CD4-positive, alpha-beta memory T cell (primary cell): ENCODE measurements at regions not wholly inside any gene's neighbourhood (a gene's known extent, or its start where the extent isn't known, plus 50 kb on each side); places are given as distances from the start of the nearest gene placed in this dataset.

Experiments
- CTCF ChIA-PET: fragments of 350-600 bp; sonication (Branson Sonifier 250); formaldehyde crosslinking; loops from one replicate; lab custom pipeline; 2021; ENCODE audit warnings: inconsistent platforms; ENCODE audit not compliant: partially characterized antibody; lab: Charles Lee
- POLR2A ChIA-PET: fragments of 350-600 bp; sonication (Branson Sonifier 250); formaldehyde crosslinking; loops from one replicate; lab custom pipeline; 2021; ENCODE audit not compliant: partially characterized antibody; lab: Charles Lee
- DNase-seq, 5 donors: peaks; one replicate each; pipeline versions ENCODE4 v3.0.0 to v3.0.0-alpha.2; 2020 to 2022; ENCODE audit warnings: mixed read lengths in 1 of 5
- H3K27ac ChIP-seq: one replicate; pipeline ENCODE4 v1.7.0; 2013; ENCODE audit warnings: low read depth, low read length
- H3K27me3 ChIP-seq: 2 replicates; pipeline ENCODE4 v1.7.0; 2013; ENCODE audit warnings: mild to moderate bottlenecking, low read length, moderate library complexity; ENCODE audit not compliant: insufficient read depth
- H3K36me3 ChIP-seq: 2 replicates; pipeline ENCODE4 v1.7.0; 2013; ENCODE audit warnings: mild to moderate bottlenecking, low read length, moderate library complexity; ENCODE audit not compliant: insufficient read depth
- H3K4me1 ChIP-seq: 2 replicates; pipeline ENCODE4 v1.7.0; 2013; ENCODE audit warnings: mild to moderate bottlenecking, low read length, moderate library complexity; ENCODE audit not compliant: insufficient read depth
- H3K4me3 ChIP-seq, 2 donors: one replicate each; pipeline ENCODE4 v1.7.0; 2013; ENCODE audit warnings: low read length in 2 of 2, mild to moderate bottlenecking in 1 of 2
- H3K9me3 ChIP-seq, 2 donors: one replicate each; pipeline ENCODE4 v1.7.0; 2013; ENCODE audit warnings: low read length in 2 of 2, control low read depth in 1 of 2; ENCODE audit not compliant: control insufficient read depth in 1 of 2
- H3K27ac Mint-ChIP-seq, 7 donors: one replicate each; pipeline ENCODE4 v1.8.0; 2020 to 2021; ENCODE audit warnings: mixed read lengths in 7 of 7, mild to moderate bottlenecking in 6 of 7, inconsistent platforms in 3 of 7, moderate library complexity in 3 of 7
- H3K27me3 Mint-ChIP-seq, 2 donors: one replicate each; pipeline ENCODE4 v1.8.0; 2020 to 2021; ENCODE audit warnings: mixed read lengths in 2 of 2
- H3K36me3 Mint-ChIP-seq, 2 donors: one replicate each; pipeline ENCODE4 v1.8.0; 2020 to 2021; ENCODE audit warnings: mixed read lengths in 2 of 2, inconsistent platforms in 1 of 2, mild to moderate bottlenecking in 1 of 2
- H3K4me1 Mint-ChIP-seq, 4 donors: one replicate each; pipeline ENCODE4 v1.8.0; 2020 to 2021; ENCODE audit warnings: mixed read lengths in 4 of 4, mild to moderate bottlenecking in 1 of 4
- H3K4me3 Mint-ChIP-seq, 8 donors: one replicate each; pipeline ENCODE4 v1.8.0; 2020 to 2021; ENCODE audit warnings: mixed read lengths in 8 of 8, mild to moderate bottlenecking in 7 of 8, moderate library complexity in 6 of 8, inconsistent platforms in 3 of 8
- H3K9me3 Mint-ChIP-seq, 8 donors: one replicate each; pipeline ENCODE4 v1.8.0; 2020 to 2021; ENCODE audit warnings: mixed read lengths in 8 of 8, mild to moderate bottlenecking in 5 of 8, inconsistent platforms in 3 of 8, moderate library complexity in 1 of 8
- intact Hi-C: fragments of 100-400 bp; cut with micrococcal nuclease; formaldehyde crosslinking; loops from one replicate; pipeline ENCODE4 v1.15.1; 2023

DNA sequence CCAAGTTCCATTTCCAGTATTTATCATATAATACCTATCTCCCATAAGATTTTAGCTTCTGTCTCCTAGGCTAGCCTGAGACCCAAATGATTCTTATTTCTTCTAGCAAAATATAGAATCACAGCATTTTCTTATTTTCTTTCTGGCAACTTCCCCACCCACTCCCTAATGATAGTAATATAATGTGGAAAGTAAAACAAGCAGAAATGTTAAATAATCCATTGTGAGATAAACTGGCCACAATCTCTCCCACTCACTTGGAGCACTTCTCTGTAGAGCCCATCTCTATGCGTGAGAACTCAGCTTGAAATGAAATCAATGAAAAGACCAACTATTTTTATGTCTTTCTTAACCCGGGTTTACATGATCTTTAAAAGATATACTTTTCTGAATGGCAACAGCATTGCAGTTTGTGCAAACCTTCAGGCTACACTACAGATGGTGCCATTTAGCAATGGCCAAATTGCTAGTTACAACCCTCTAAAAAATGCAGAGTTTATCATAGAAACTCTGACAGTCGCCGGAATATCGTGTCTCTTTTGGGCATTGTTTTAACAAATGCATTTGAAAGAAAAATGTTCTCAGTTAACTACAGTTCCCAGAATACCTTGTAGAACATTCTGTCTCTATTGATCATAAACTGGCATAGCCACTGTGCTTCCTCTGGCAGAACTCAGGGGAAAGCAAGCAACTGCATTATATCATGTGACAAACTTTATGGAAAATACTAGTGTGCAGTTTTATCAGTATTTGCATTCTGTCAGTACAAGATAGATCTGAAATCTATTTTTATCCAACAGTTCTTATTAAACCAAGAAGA is 1407.4 kb upstream of the ZEB2 start:
- H3K9me3 ChIP-seq: no peaks in the 10 kb centered on the region
- Mint-ChIP-seq H3K36me3 (no peaks in the 10 kb centered on the region), H3K27me3 (no peaks in the 10 kb centered on the region), H3K27ac (no peak overlapping the region), H3K4me1 (no peaks in the 10 kb centered on the region), H3K4me3 (no peak overlapping the region), H3K9me3 (peaks cover 0 to 3% (median 0%) of the 10 kb centered on the region in 8 donors)
- intact Hi-C loops: no loop called here
- H3K4me1 ChIP-seq: no peaks in the 10 kb centered on the region
- H3K36me3 ChIP-seq: no peaks in the 10 kb centered on the region
- POLR2A ChIA-PET: no interaction called here
- no peak overlapping the region for H3K27ac ChIP-seq
- H3K27me3 ChIP-seq: no peaks in the 10 kb centered on the region
- H3K4me3 ChIP-seq: no peak overlapping the region
- DNase-seq: no peak
- CTCF ChIA-PET: no interaction called here

DNA sequence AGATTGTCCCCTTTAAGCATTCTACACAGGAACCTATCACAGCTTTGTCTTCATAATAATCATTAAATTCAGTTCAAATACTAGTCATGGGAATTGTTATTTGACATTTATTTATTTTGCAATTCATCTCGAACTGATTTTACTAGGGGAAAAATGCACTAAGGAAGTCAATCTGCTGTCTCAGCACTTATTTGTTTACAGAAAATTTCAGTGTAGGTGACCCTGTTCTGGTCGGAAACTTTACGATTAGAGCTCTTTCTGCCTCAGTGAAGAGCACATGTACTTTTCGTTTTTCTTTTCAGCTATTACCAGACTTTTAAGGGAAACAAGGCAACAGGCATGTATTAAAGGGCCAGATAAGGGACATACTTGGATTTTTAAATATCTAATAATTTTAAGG is 1405.7 kb upstream of the ZEB2 start:
- Mint-ChIP-seq H3K4me3 (no peak overlapping the region), H3K27ac (no peak overlapping the region), H3K36me3 (no peaks in the 10 kb centered on the region), H3K9me3 (peaks cover 0 to 4% (median under 1%) of the 10 kb centered on the region in 8 donors), H3K27me3 (no peaks in the 10 kb centered on the region), H3K4me1 (no peaks in the 10 kb centered on the region)
- no peak for DNase-seq
- H3K4me1 ChIP-seq: no peaks in the 10 kb centered on the region
- no peaks in the 10 kb centered on the region for H3K36me3 ChIP-seq
- no peaks in the 10 kb centered on the region for H3K27me3 ChIP-seq
- H3K27ac ChIP-seq: no peak overlapping the region
- ChIA-PET POLR2A (no interaction called here), CTCF (no interaction called here)
- H3K4me3 ChIP-seq: no peak overlapping the region
- no peaks in the 10 kb centered on the region for H3K9me3 ChIP-seq
- intact Hi-C loops: no loop called here

DNA sequence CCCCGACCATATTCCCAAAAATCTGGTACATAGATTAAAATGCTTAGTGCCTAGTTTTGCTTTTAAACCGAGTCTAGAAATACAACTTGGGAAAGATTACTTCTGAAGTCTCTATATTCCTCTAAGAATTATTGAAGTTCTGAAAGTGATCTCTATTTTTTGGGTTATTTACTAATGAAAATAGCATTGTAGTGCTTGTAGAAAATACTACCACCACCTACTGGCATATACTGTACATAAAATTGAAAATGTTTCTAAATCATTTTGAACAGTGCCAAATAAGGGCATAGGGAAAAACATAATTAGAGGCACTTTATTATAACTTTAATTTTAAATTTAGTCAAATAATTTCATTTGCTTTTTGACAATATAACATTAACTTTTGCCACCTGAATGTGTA is 1399.6 kb upstream of the ZEB2 start:
- intact Hi-C loops: no loop called here
- H3K27me3 Mint-ChIP-seq: no peaks in the 10 kb centered on the region
- H3K4me1 Mint-ChIP-seq: no peaks in the 10 kb centered on the region
- DNase-seq: no peak
- Histone ChIP-seq H3K4me1 (no peaks in the 10 kb centered on the region), H3K36me3 (no peaks in the 10 kb centered on the region), H3K4me3 (no peak overlapping the region), H3K9me3 (no peaks in the 10 kb centered on the region), H3K27ac (no peak overlapping the region), H3K27me3 (no peaks in the 10 kb centered on the region)
- H3K4me3 Mint-ChIP-seq: no peak overlapping the region
- peaks cover 0 to 6% (median 2%) of the 10 kb centered on the region in 8 donors for H3K9me3 Mint-ChIP-seq
- ChIA-PET POLR2A (no interaction called here), CTCF (no interaction called here)
- H3K27ac Mint-ChIP-seq: no peak overlapping the region
- no peaks in the 10 kb centered on the region for H3K36me3 Mint-ChIP-seq

DNA sequence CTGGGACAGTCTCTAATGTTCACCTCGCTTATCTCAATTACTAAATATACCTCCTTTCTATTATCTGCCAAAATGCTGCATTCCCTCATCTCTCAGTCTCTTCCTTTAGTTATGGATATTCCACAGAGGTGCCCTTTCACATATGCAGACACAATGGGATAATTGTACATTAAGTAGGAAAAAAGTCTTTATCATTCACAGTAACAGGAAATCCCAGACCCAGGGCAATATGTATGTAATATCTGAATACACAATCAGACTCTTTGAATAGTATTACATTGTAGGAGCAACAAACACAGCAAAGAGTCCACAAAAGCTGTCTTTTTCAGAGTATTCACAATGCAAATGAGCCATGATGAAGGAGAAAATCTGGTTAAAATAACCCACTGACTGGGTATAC is 1399.0 kb upstream of the ZEB2 start:
- Mint-ChIP-seq H3K9me3 (peaks cover 0 to 6% (median 2%) of the 10 kb centered on the region in 8 donors), H3K27me3 (no peaks in the 10 kb centered on the region), H3K27ac (no peak overlapping the region), H3K4me3 (no peak overlapping the region), H3K36me3 (no peaks in the 10 kb centered on the region), H3K4me1 (no peaks in the 10 kb centered on the region)
- Histone ChIP-seq H3K36me3 (no peaks in the 10 kb centered on the region), H3K9me3 (no peaks in the 10 kb centered on the region), H3K27ac (no peak overlapping the region), H3K27me3 (no peaks in the 10 kb centered on the region), H3K4me3 (no peak overlapping the region), H3K4me1 (no peaks in the 10 kb centered on the region)
- no peak for DNase-seq
- ChIA-PET CTCF (no interaction called here), POLR2A (no interaction called here)
- intact Hi-C loops: no loop called here

DNA sequence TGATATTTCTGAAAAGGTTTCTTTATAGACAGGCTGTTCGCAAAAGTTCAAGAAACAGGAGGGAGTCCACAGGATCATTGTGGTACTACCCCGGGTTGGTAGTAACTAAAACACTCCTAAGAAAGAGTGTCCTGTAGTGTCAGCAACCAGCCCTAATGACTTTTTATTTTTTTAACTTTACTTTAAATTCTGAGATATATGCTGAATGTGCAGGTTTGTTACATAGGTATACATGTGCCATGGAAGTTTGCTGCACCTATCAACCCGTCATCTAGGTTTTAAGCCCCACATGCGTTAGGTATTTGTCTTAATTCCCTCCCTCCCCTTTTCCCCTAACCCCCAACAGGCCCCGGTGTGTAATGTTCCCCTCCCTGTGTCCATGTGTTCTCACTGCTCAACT is 1396.9 kb upstream of the ZEB2 start:
- H3K27me3 Mint-ChIP-seq: no peaks in the 10 kb centered on the region
- no peaks in the 10 kb centered on the region for H3K4me1 Mint-ChIP-seq
- H3K36me3 Mint-ChIP-seq: no peaks in the 10 kb centered on the region
- H3K4me3 Mint-ChIP-seq: no peak overlapping the region
- intact Hi-C loops: no loop called here
- H3K9me3 Mint-ChIP-seq: peaks cover 0 to 6% (median 2%) of the 10 kb centered on the region in 8 donors
- no peak overlapping the region for H3K27ac Mint-ChIP-seq
- Histone ChIP-seq H3K4me1 (no peaks in the 10 kb centered on the region), H3K9me3 (no peaks in the 10 kb centered on the region), H3K27me3 (no peaks in the 10 kb centered on the region), H3K4me3 (no peak overlapping the region), H3K27ac (no peak overlapping the region), H3K36me3 (no peaks in the 10 kb centered on the region)
- ChIA-PET CTCF (no interaction called here), POLR2A (no interaction called here)
- DNase-seq: no peak

DNA sequence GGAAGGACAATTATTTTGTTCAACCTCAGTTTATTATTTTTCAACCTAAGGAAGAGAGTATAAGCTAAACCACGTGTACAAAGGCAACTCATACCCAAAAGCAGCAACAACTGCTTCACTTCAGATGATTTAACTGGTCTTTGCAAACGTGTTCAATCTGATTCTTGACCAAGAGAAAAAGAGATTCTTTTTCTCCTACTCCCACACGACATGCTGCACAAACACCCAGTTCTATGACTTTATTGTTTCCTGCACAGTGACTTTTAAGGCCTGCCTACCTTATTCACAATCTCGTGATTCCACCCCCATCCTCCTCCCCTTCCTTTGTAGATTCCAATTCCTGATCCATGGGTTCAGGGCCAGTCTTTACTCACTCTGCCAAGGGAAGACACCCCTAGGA is 1394.8 kb upstream of the ZEB2 start:
- H3K36me3 ChIP-seq: no peaks in the 10 kb centered on the region
- no peaks in the 10 kb centered on the region for H3K4me1 ChIP-seq
- no peak for DNase-seq
- no peaks in the 10 kb centered on the region for H3K27me3 ChIP-seq
- Mint-ChIP-seq H3K36me3 (no peaks in the 10 kb centered on the region), H3K27me3 (no peaks in the 10 kb centered on the region), H3K9me3 (peaks cover 0 to 4% (median under 1%) of the 10 kb centered on the region in 8 donors), H3K4me3 (no peak overlapping the region), H3K4me1 (no peaks in the 10 kb centered on the region), H3K27ac (no peak overlapping the region)
- no peak overlapping the region for H3K4me3 ChIP-seq
- intact Hi-C loops: no loop called here
- no peaks in the 10 kb centered on the region for H3K9me3 ChIP-seq
- ChIA-PET POLR2A (no interaction called here), CTCF (no interaction called here)
- H3K27ac ChIP-seq: no peak overlapping the region

DNA sequence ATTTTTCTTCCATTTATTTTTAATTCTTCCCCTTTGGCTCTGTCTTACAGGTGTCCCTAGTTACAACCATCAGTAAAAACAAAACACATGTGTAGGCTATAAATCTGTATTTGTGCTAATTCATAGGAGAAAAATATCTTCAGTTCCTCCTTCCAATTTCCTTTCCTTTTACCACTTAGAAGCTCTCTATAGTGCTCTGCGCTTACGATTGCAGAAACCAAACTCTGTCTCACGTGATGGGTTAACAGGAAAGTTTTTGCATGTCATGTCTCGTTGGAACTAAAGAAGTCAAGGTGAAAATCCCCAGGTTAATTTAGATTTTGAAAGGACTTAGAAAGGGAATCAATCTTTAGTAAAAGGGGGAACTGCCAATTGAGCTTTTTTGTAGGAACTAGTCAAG is 1390.5 kb upstream of the ZEB2 start:
- Histone ChIP-seq H3K27me3 (no peaks in the 10 kb centered on the region), H3K36me3 (no peaks in the 10 kb centered on the region), H3K4me3 (no peak overlapping the region), H3K27ac (no peak overlapping the region), H3K4me1 (no peaks in the 10 kb centered on the region), H3K9me3 (no peaks in the 10 kb centered on the region)
- Mint-ChIP-seq H3K27me3 (peaks cover 0 to 2% of the 10 kb centered on the region in 2 donors), H3K4me1 (no peaks in the 10 kb centered on the region), H3K36me3 (no peaks in the 10 kb centered on the region), H3K9me3 (peaks cover 0 to 2% (median 0%) of the 10 kb centered on the region in 8 donors), H3K4me3 (no peak overlapping the region), H3K27ac (no peak overlapping the region)
- DNase-seq: no peak
- intact Hi-C loops: no loop called here
- POLR2A ChIA-PET: no interaction called here
- CTCF ChIA-PET: no interaction called here
